CD14-positive monocyte (primary cell): ENCODE measurements at regions not wholly inside any gene's neighbourhood (a gene's known extent, or its start where the extent isn't known, plus 50 kb on each side); places are given as distances from the start of the nearest gene placed in this dataset.

Experiments used
- DNase-seq, 3 donors: peaks; one replicate each; pipeline ENCODE4 v3.0.0-alpha.2; 2011 to 2022
- H2AFZ ChIP-seq: 2 replicates; pipeline ENCODE4 v1.6.0; 2012; ENCODE audit warnings: mild to moderate bottlenecking, low read depth, low read length, inconsistent platforms; ENCODE audit not compliant: insufficient read depth, poor library complexity, severe bottlenecking
- H3K27ac ChIP-seq, 2 donors: 1 replicate in 1 of 2; 2 replicates in 1 of 2; pipeline ENCODE4 v1.5.1; 2012 to 2013; ENCODE audit warnings: low read length in 2 of 2, control low read depth in 1 of 2, inconsistent platforms in 1 of 2, low read depth in 1 of 2, mild to moderate bottlenecking in 1 of 2
- H3K27me3 ChIP-seq, 2 donors: one replicate each; pipeline versions ENCODE4 v1.6.0 to v1.6.1; 2011 to 2013; ENCODE audit warnings: low read length in 2 of 2; ENCODE audit not compliant: control insufficient read depth in 2 of 2, insufficient read depth in 2 of 2
- H3K36me3 ChIP-seq, 2 donors: replicated peaks in 1 of 2; 1 replicate in 1 of 2; 2 replicates in 1 of 2; pipeline versions ENCODE4 v1.5.1 to v1.6.1; 2012 to 2013; ENCODE audit warnings: low read length in 2 of 2, control low read depth in 1 of 2, inconsistent platforms in 1 of 2, mild to moderate bottlenecking in 1 of 2; ENCODE audit not compliant: insufficient read depth in 2 of 2, control insufficient read depth in 1 of 2
- H3K4me1 ChIP-seq, 2 donors: 1 replicate in 1 of 2; 2 replicates in 1 of 2; pipeline versions ENCODE4 v1.5.1 to v1.6.1; 2012 to 2013; ENCODE audit warnings: low read length in 2 of 2, control low read depth in 1 of 2, inconsistent platforms in 1 of 2, mild to moderate bottlenecking in 1 of 2, moderate library complexity in 1 of 2; ENCODE audit not compliant: insufficient read depth in 2 of 2, control insufficient read depth in 1 of 2
- H3K4me2 ChIP-seq: replicated peaks from 2 replicates; pipeline ENCODE3; 2012; ENCODE audit warnings: low read length, moderate library complexity, mild to moderate bottlenecking; ENCODE audit not compliant: poor library complexity, severe bottlenecking; ENCODE audit errors: extremely low read depth
- H3K4me3 ChIP-seq, 3 experiments: fragments of 200-600 bp in 1 of 3; sonication (generic) in 1 of 3; replicated peaks in 1 of 3; 1 replicate in 2 of 3; 2 replicates in 1 of 3; pipeline ENCODE4 v1.5.1; 2011 to 2013; ENCODE audit warnings: low read length in 3 of 3, mild to moderate bottlenecking in 3 of 3, control low read depth in 2 of 3, low read depth in 2 of 3, inconsistent platforms in 1 of 3, moderate library complexity in 1 of 3
- H3K79me2 ChIP-seq: 2 replicates; pipeline ENCODE4 v1.6.0; 2012; ENCODE audit warnings: mild to moderate bottlenecking, control low read depth, inconsistent platforms, low read length, moderate library complexity; ENCODE audit not compliant: insufficient read depth
- H3K9ac ChIP-seq: 2 replicates; pipeline ENCODE4 v1.6.0; 2017; ENCODE audit warnings: low read length, mild to moderate bottlenecking; ENCODE audit not compliant: insufficient read depth, poor library complexity, severe bottlenecking
- H3K9me3 ChIP-seq, 2 donors: replicated peaks in 1 of 2; 1 replicate in 1 of 2; 2 replicates in 1 of 2; pipeline versions ENCODE4 v1.5.1 to v1.6.1; 2012 to 2013; ENCODE audit warnings: low read length in 2 of 2, control low read depth in 1 of 2; ENCODE audit not compliant: control insufficient read depth in 1 of 2, insufficient read depth in 1 of 2
- H4K20me1 ChIP-seq: 2 replicates; pipeline ENCODE4 v1.6.0; 2012; ENCODE audit warnings: mild to moderate bottlenecking, low read length, control low read depth, moderate library complexity; ENCODE audit not compliant: insufficient read depth
- H3K27ac Mint-ChIP-seq, 7 donors: one replicate each; pipeline ENCODE4 v1.8.0; 2020; ENCODE audit warnings: mild to moderate bottlenecking in 7 of 7, mixed read lengths in 7 of 7, moderate library complexity in 6 of 7, inconsistent platforms in 2 of 7
- H3K27me3 Mint-ChIP-seq, 3 donors: one replicate each; pipeline ENCODE4 v1.8.0; 2021 to 2022; ENCODE audit warnings: low read depth in 3 of 3, mild to moderate bottlenecking in 3 of 3, mixed read lengths in 3 of 3, moderate library complexity in 3 of 3, inconsistent platforms in 1 of 3
- H3K36me3 Mint-ChIP-seq, 2 donors: one replicate each; pipeline ENCODE4 v1.8.0; 2020; ENCODE audit warnings: mixed read lengths in 2 of 2, inconsistent platforms in 1 of 2, mild to moderate bottlenecking in 1 of 2
- H3K4me1 Mint-ChIP-seq: one replicate; pipeline ENCODE4 v1.8.0; 2020; ENCODE audit warnings: mild to moderate bottlenecking, mixed read lengths
- H3K4me3 Mint-ChIP-seq, 2 donors: one replicate each; pipeline ENCODE4 v1.8.0; 2020; ENCODE audit warnings: mild to moderate bottlenecking in 2 of 2, mixed read lengths in 2 of 2, moderate library complexity in 1 of 2
- H3K9me3 Mint-ChIP-seq, 7 donors: one replicate each; pipeline ENCODE4 v1.8.0; 2020 to 2022; ENCODE audit warnings: mixed read lengths in 7 of 7, mild to moderate bottlenecking in 6 of 7, moderate library complexity in 6 of 7, inconsistent platforms in 2 of 7
- WGBS: methylation state at CpG from one replicate; pipeline ENCODE4 v1.1.5; 2013; ENCODE audit warnings: missing lambda C conversion rate; ENCODE audit not compliant: insufficient coverage; 5-methylcytosine and 5-hydroxymethylcytosine counted together
- intact Hi-C, 2 donors: fragments of 100-400 bp; cut with micrococcal nuclease; formaldehyde crosslinking; loops; one replicate each; pipeline versions ENCODE4 v1.15.0 to v1.15.1; 2023
- TF ChIP-seq, protein P1 (sequence below): fragments of 200-600 bp; IDR thresholded peaks from one replicate; pipeline ENCODE4 v1.8.0; 2022; ENCODE audit warnings: antibody characterized with exemption, mild to moderate bottlenecking

DNA sequence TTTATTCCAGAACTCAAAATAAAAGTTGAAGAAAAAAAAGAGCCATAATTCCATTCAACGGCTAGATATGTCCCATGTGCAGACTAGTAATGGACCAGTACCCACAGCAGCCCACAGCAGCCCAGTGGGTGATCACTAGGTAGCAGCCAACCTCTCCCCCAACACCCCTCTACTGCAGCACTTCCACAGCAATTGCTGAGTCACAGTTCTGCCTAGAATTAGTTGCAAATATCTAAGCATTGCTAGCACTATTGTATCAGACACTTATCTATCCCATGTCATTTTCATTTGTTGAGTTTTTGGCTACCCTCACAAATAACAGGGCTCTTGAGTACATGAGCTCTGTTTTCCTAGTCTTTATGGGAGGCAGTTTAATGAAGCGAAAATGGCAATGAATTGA lies 258.7 kb downstream of the RAP2A start:
- H3K4me3 ChIP-seq: no peak overlapping the region
- no peak overlapping the region for H3K4me3 Mint-ChIP-seq
- no peaks in the 10 kb centered on the region for H3K36me3 ChIP-seq
- H3K9me3 ChIP-seq: peaks cover 28 to 31% of the 10 kb centered on the region in 2 donors
- H3K36me3 Mint-ChIP-seq: no peaks in the 10 kb centered on the region
- H2AFZ ChIP-seq: no peak overlapping the region
- whole genome bisulfite sequencing: no CpG with 5 or more reads among the region's 2 CpGs
- no peak overlapping the region for H3K27ac Mint-ChIP-seq
- peaks cover 5 to 35% (median 9%) of the 10 kb centered on the region in 7 donors for H3K9me3 Mint-ChIP-seq
- no peaks in the 10 kb centered on the region for H3K4me1 ChIP-seq
- H3K4me1 Mint-ChIP-seq: no peaks in the 10 kb centered on the region
- H4K20me1 ChIP-seq: no peaks in the 10 kb centered on the region
- H3K4me2 ChIP-seq: no peak overlapping the region
- DNase-seq: no peak
- no peaks in the 10 kb centered on the region for H3K27me3 Mint-ChIP-seq
- no peaks in the 10 kb centered on the region for H3K79me2 ChIP-seq
- H3K27me3 ChIP-seq: no peaks in the 10 kb centered on the region
- H3K9ac ChIP-seq: no peak overlapping the region
- intact Hi-C loops: no loop called here
- no peak overlapping the region for H3K27ac ChIP-seq
- TF ChIP-seq, protein P1, sequence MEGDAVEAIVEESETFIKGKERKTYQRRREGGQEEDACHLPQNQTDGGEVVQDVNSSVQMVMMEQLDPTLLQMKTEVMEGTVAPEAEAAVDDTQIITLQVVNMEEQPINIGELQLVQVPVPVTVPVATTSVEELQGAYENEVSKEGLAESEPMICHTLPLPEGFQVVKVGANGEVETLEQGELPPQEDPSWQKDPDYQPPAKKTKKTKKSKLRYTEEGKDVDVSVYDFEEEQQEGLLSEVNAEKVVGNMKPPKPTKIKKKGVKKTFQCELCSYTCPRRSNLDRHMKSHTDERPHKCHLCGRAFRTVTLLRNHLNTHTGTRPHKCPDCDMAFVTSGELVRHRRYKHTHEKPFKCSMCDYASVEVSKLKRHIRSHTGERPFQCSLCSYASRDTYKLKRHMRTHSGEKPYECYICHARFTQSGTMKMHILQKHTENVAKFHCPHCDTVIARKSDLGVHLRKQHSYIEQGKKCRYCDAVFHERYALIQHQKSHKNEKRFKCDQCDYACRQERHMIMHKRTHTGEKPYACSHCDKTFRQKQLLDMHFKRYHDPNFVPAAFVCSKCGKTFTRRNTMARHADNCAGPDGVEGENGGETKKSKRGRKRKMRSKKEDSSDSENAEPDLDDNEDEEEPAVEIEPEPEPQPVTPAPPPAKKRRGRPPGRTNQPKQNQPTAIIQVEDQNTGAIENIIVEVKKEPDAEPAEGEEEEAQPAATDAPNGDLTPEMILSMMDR: no peak

DNA sequence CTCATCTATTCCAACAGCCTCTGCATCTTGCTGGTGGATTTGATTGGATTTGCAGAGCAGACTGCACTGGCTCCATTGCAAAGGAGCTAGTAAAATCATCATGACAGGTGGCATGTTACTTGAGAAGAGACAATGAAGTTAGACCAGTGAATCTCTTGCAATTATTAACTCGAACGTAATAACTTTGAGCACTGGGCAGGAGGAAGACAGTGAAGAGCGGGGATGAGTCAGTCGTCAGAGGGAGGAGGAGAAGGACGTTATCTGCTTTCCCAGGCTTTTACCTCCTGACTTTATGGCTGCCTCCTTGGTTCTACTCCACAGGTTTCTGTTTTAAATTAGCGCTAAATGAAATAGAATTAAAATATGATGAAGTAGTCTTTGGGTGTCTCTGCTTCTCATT lies 257.8 kb upstream of the IPO5 start:
- Mint-ChIP-seq H3K4me3 (no peak overlapping the region), H3K9me3 (peaks cover 4 to 38% (median 8%) of the 10 kb centered on the region in 7 donors), H3K27ac (no peak overlapping the region), H3K36me3 (no peaks in the 10 kb centered on the region), H3K27me3 (no peaks in the 10 kb centered on the region), H3K4me1 (no peaks in the 10 kb centered on the region)
- no peaks in the 10 kb centered on the region for H3K27me3 ChIP-seq
- H3K4me2 ChIP-seq: no peak overlapping the region
- intact Hi-C loops: no loop called here
- no peak overlapping the region for H3K9ac ChIP-seq
- H3K4me1 ChIP-seq: no peaks in the 10 kb centered on the region
- no peaks in the 10 kb centered on the region for H3K79me2 ChIP-seq
- TF ChIP-seq, protein P1: no peak
- no peak overlapping the region for H3K27ac ChIP-seq
- H3K4me3 ChIP-seq: no peak overlapping the region
- no peak overlapping the region for H2AFZ ChIP-seq
- DNase-seq: no peak
- 96% methylated on average over 5 of the region's 6 CpGs for WGBS
- peaks cover 22 to 30% of the 10 kb centered on the region in 2 donors for H3K9me3 ChIP-seq
- H4K20me1 ChIP-seq: no peaks in the 10 kb centered on the region
- H3K36me3 ChIP-seq: no peaks in the 10 kb centered on the region
